ENCODE measurements at regions not wholly inside any gene's neighbourhood (a gene's known extent, or its start where the extent isn't known, plus 50 kb on each side); places are given as distances from the start of the nearest gene placed in this dataset.

- Mint-ChIP-seq H3K4me1 (ENCODE audit: low read depth) (no peaks in the 10 kb centered on the region), H3K27ac (no peak overlapping the region), H3K9me3 (peaks cover 3% of the 10 kb centered on the region), H3K36me3 (ENCODE audit: low read depth) (no peaks in the 10 kb centered on the region), H3K27me3 (no peaks in the 10 kb centered on the region), H3K4me3 (no peak overlapping the region)
- no peak for DNase-seq
- TF ChIP-seq CTCF (IDR thresholded peaks at IDR 0.05): no peak
- Histone ChIP-seq H3K4me1 (ENCODE audit: insufficient read depth, low read length) (no peaks in the 10 kb centered on the region), H3K27ac (ENCODE audit: low read depth in 1 of 2, low read length in 2 of 2) (no peak overlapping the region), H3K9me3 (ENCODE audit: control insufficient read depth in 1 of 2, insufficient read depth in 1 of 2, low read length in 2 of 2) (no peaks in the 10 kb centered on the region), H3K36me3 (ENCODE audit: insufficient read depth, low read length) (no peaks in the 10 kb centered on the region), H3K4me3 (ENCODE audit: low read length) (no peak overlapping the region), H3K27me3 (ENCODE audit: control insufficient read depth in 1 of 2, insufficient read depth in 2 of 2, low read length in 2 of 2) (no peaks in the 10 kb centered on the region)
- ATAC-seq (ENCODE audit: poor library complexity): no peak
- CTCF ChIA-PET: no interaction called here
- POLR2A ChIA-PET: no interaction called here
- intact Hi-C loops (cut with DNase I, micrococcal nuclease): no loop called here
These were observed 394.5 kb downstream of the RAB28 start for GRCh38 chr4:13089659-13089998.

- no peak for ATAC-seq (ENCODE audit: poor library complexity)
- POLR2A ChIA-PET: no interaction called here
- Histone ChIP-seq H3K4me1 (ENCODE audit: insufficient read depth, low read length) (no peaks in the 10 kb centered on the region), H3K4me3 (ENCODE audit: low read length) (no peak overlapping the region), H3K9me3 (ENCODE audit: control insufficient read depth in 1 of 2, insufficient read depth in 1 of 2, low read length in 2 of 2) (no peaks in the 10 kb centered on the region), H3K36me3 (ENCODE audit: insufficient read depth, low read length) (no peaks in the 10 kb centered on the region), H3K27me3 (ENCODE audit: control insufficient read depth in 1 of 2, insufficient read depth in 2 of 2, low read length in 2 of 2) (no peaks in the 10 kb centered on the region), H3K27ac (ENCODE audit: low read depth in 1 of 2, low read length in 2 of 2) (no peak overlapping the region)
- DNase-seq: no peak
- Mint-ChIP-seq H3K36me3 (ENCODE audit: low read depth) (no peaks in the 10 kb centered on the region), H3K27ac (no peak overlapping the region), H3K4me1 (ENCODE audit: low read depth) (no peaks in the 10 kb centered on the region), H3K9me3 (peaks cover 3% of the 10 kb centered on the region), H3K27me3 (no peaks in the 10 kb centered on the region), H3K4me3 (no peak overlapping the region)
- TF ChIP-seq CTCF (IDR thresholded peaks at IDR 0.05): no peak
- CTCF ChIA-PET: no interaction called here
- intact Hi-C loops (cut with DNase I, micrococcal nuclease): no loop called here
These were observed 395.1 kb downstream of the RAB28 start for GRCh38 chr4:13088726-13089658.

- CTCF ChIA-PET: no interaction called here
- Mint-ChIP-seq H3K4me1 (ENCODE audit: low read depth) (no peaks in the 10 kb centered on the region), H3K4me3 (no peak overlapping the region), H3K27ac (no peak overlapping the region), H3K9me3 (peaks cover 10% of the 10 kb centered on the region), H3K36me3 (ENCODE audit: low read depth) (no peaks in the 10 kb centered on the region), H3K27me3 (no peaks in the 10 kb centered on the region)
- H3K27ac ChIP-seq (ENCODE audit: low read depth in 1 of 2, low read length in 2 of 2): no peak overlapping the region
- H3K9me3 ChIP-seq (ENCODE audit: control insufficient read depth in 1 of 2, insufficient read depth in 1 of 2, low read length in 2 of 2): peaks cover 3 to 4% of the 10 kb centered on the region in 2 experiments
- ATAC-seq (ENCODE audit: poor library complexity) (no peak), DNase-seq (no peak)
- H3K36me3 ChIP-seq (ENCODE audit: insufficient read depth, low read length): no peaks in the 10 kb centered on the region
- no peak for TF ChIP-seq CTCF (IDR thresholded peaks at IDR 0.05)
- POLR2A ChIA-PET: no interaction called here
- no peaks in the 10 kb centered on the region for H3K4me1 ChIP-seq (ENCODE audit: insufficient read depth, low read length)
- H3K4me3 ChIP-seq (ENCODE audit: low read length): no peak overlapping the region
- H3K27me3 ChIP-seq (ENCODE audit: control insufficient read depth in 1 of 2, insufficient read depth in 2 of 2, low read length in 2 of 2): no peaks in the 10 kb centered on the region
- intact Hi-C loops (cut with DNase I, micrococcal nuclease): no loop called here
These were observed 397.1 kb downstream of the RAB28 start for GRCh38 chr4:13087041-13087440.
